Adrenal gland (tissue), 9 donors: ENCODE measurements at regions not wholly inside any gene's neighbourhood (a gene's known extent, or its start where the extent isn't known, plus 50 kb on each side); places are given as distances from the start of the nearest gene placed in this dataset.

Experiments used
- DNase-seq, 7 donors: peaks; one replicate each; pipeline ENCODE4 v3.0.0-alpha.2; 2019 to 2020
- H3K27ac ChIP-seq, 5 donors: fragments of 200-600 bp; sonication (generic) in 4 of 5; 1 replicate in 3 of 5; 2 replicates in 2 of 5; pipeline versions ENCODE4 v1.5.1 to v1.8.0; 2016 to 2020; ENCODE audit warnings: mild to moderate bottlenecking in 1 of 5
- H3K27me3 ChIP-seq: fragments of 200-600 bp; 2 replicates; pipeline ENCODE4 v1.8.0; 2021
- H3K36me3 ChIP-seq, 2 donors: fragments of 200-600 bp; replicated peaks in 1 of 2; 1 replicate in 1 of 2; 2 replicates in 1 of 2; pipeline versions ENCODE4 v1.5.1 to v1.8.0; 2018 to 2022
- H3K4me1 ChIP-seq, 2 donors: fragments of 200-600 bp; replicated peaks in 1 of 2; 1 replicate in 1 of 2; 2 replicates in 1 of 2; pipeline versions ENCODE4 v1.5.1 to v1.8.0; 2018 to 2021
- H3K4me3 ChIP-seq, 4 donors: fragments of 200-600 bp; sonication (generic) in 3 of 4; one replicate each; pipeline ENCODE4 v1.5.1; 2016 to 2018
- H3K9me3 ChIP-seq, 3 donors: fragments of 200-600 bp; sonication (generic) in 1 of 3; replicated peaks in 1 of 3; 1 replicate in 2 of 3; 2 replicates in 1 of 3; pipeline versions ENCODE4 v1.5.1 to v1.8.0; 2016 to 2021
- CTCF ChIP-seq, 6 experiments: fragments of 450-650 bp in 4 of 6; fragments of 200-600 bp in 2 of 6; sonication (generic) in 1 of 6; IDR thresholded peaks; 1 replicate in 5 of 6; 2 replicates in 1 of 6; pipeline versions ENCODE4 v1.5.1 to v1.8.0; 2016 to 2021; ENCODE audit warnings: antibody characterized with exemption in 6 of 6, mild to moderate bottlenecking in 2 of 6, moderate library complexity in 1 of 6
- POLR2A ChIP-seq, 2 donors: fragments of 450-650 bp; IDR thresholded peaks; one replicate each; pipeline ENCODE4 v1.6.1; 2017; ENCODE audit warnings: antibody characterized with exemption in 2 of 2, mild to moderate bottlenecking in 2 of 2, moderate library complexity in 1 of 2
- WGBS, 4 donors: extraction: QIAGEN DNeasy Blood & Tissue Kit in 2 of 4; methylation state at CpG; one replicate each; pipeline versions ENCODE4 v1.1.5 to v1.1.7; 2013 to 2017; 5-methylcytosine and 5-hydroxymethylcytosine counted together
- intact Hi-C, 2 donors: fragments of 100-400 bp; cut with DNase I; formaldehyde crosslinking; loops; one replicate each; pipeline versions ENCODE4 v1.14.1 to v1.15.0; 2022 to 2023
- donor health status: healthy with polysubstance abuse.
- donor health status: Bipolar disorder and iron deficiency.
- donor health status: DM: yes; HTN: yes; CAD: no.
- donor health status: DM: no; HTN: no; CAD: no.
- donor health status: DM: no; HTN: no; CAD: no.

- no peak for TF ChIP-seq POLR2A (IDR thresholded peaks at IDR 0.05)
- no peak for TF ChIP-seq CTCF (IDR thresholded peaks at IDR 0.05)
- WGBS, 4 donors: 73 to 80% (median 77%) methylated on average over 4 of the region's 4 CpGs
- H3K4me1 ChIP-seq: no peaks in the 10 kb centered on the region
- no peak for DNase-seq
- no peak overlapping the region for H3K4me3 ChIP-seq
- no peak overlapping the region for H3K27ac ChIP-seq
- H3K36me3 ChIP-seq: no peaks in the 10 kb centered on the region
- intact Hi-C loops: no loop called here
- H3K27me3 ChIP-seq: no peaks in the 10 kb centered on the region
- H3K9me3 ChIP-seq: no peaks in the 10 kb centered on the region
Measured at GRCh38 chr3:96294143-96294542, 520.3 kb upstream of the EPHA6 start.

- H3K27me3 ChIP-seq: no peaks in the 10 kb centered on the region
- no peaks in the 10 kb centered on the region for H3K36me3 ChIP-seq
- TF ChIP-seq CTCF (IDR thresholded peaks at IDR 0.05) (no peak), POLR2A (IDR thresholded peaks at IDR 0.05) (no peak)
- WGBS, 4 donors: 57 to 71% (median 67%) methylated on average over 4 of the region's 4 CpGs
- H3K4me3 ChIP-seq: no peak overlapping the region
- DNase-seq: no peak
- no peak overlapping the region for H3K27ac ChIP-seq
- H3K4me1 ChIP-seq: no peaks in the 10 kb centered on the region
- no peaks in the 10 kb centered on the region for H3K9me3 ChIP-seq
- intact Hi-C loops: no loop called here
Measured at GRCh38 chr3:96300743-96301142, 513.7 kb upstream of the EPHA6 start.

GRCh38 chr3:96319166-96319565, 495.2 kb upstream of the EPHA6 start:
- Histone ChIP-seq H3K9me3 (no peaks in the 10 kb centered on the region), H3K4me3 (no peak overlapping the region), H3K36me3 (no peaks in the 10 kb centered on the region), H3K27ac (no peak overlapping the region), H3K4me1 (no peaks in the 10 kb centered on the region), H3K27me3 (no peaks in the 10 kb centered on the region)
- 17 to 44% (median 21%) methylated on average over 1 of the region's 1 CpG for WGBS, 4 donors
- intact Hi-C loops: no loop called here
- no peak for DNase-seq
- no peak for TF ChIP-seq CTCF (IDR thresholded peaks at IDR 0.05)
- no peak for TF ChIP-seq POLR2A (IDR thresholded peaks at IDR 0.05)

GRCh38 chr3:96324087-96324486, 490.3 kb upstream of the EPHA6 start:
- Histone ChIP-seq H3K36me3 (no peaks in the 10 kb centered on the region), H3K27me3 (no peaks in the 10 kb centered on the region), H3K4me1 (no peaks in the 10 kb centered on the region), H3K9me3 (no peaks in the 10 kb centered on the region), H3K4me3 (no peak overlapping the region), H3K27ac (no peak overlapping the region)
- WGBS, 4 donors: 83 to 96% (median 90%) methylated on average over 1 of the region's 1 CpG
- intact Hi-C loops: no loop called here
- no peak for TF ChIP-seq POLR2A (IDR thresholded peaks at IDR 0.05)
- TF ChIP-seq CTCF (IDR thresholded peaks at IDR 0.05): no peak
- DNase-seq: no peak
